ENCODE measurements at regions not wholly inside any gene's neighbourhood (a gene's known extent, or its start where the extent isn't known, plus 50 kb on each side); places are given as distances from the start of the nearest gene placed in this dataset.

GRCh38 chr2:189943009-189943408 lies 119.5 kb downstream of the MSTN start (continued):
- TF ChIP-seq, protein P1, sequence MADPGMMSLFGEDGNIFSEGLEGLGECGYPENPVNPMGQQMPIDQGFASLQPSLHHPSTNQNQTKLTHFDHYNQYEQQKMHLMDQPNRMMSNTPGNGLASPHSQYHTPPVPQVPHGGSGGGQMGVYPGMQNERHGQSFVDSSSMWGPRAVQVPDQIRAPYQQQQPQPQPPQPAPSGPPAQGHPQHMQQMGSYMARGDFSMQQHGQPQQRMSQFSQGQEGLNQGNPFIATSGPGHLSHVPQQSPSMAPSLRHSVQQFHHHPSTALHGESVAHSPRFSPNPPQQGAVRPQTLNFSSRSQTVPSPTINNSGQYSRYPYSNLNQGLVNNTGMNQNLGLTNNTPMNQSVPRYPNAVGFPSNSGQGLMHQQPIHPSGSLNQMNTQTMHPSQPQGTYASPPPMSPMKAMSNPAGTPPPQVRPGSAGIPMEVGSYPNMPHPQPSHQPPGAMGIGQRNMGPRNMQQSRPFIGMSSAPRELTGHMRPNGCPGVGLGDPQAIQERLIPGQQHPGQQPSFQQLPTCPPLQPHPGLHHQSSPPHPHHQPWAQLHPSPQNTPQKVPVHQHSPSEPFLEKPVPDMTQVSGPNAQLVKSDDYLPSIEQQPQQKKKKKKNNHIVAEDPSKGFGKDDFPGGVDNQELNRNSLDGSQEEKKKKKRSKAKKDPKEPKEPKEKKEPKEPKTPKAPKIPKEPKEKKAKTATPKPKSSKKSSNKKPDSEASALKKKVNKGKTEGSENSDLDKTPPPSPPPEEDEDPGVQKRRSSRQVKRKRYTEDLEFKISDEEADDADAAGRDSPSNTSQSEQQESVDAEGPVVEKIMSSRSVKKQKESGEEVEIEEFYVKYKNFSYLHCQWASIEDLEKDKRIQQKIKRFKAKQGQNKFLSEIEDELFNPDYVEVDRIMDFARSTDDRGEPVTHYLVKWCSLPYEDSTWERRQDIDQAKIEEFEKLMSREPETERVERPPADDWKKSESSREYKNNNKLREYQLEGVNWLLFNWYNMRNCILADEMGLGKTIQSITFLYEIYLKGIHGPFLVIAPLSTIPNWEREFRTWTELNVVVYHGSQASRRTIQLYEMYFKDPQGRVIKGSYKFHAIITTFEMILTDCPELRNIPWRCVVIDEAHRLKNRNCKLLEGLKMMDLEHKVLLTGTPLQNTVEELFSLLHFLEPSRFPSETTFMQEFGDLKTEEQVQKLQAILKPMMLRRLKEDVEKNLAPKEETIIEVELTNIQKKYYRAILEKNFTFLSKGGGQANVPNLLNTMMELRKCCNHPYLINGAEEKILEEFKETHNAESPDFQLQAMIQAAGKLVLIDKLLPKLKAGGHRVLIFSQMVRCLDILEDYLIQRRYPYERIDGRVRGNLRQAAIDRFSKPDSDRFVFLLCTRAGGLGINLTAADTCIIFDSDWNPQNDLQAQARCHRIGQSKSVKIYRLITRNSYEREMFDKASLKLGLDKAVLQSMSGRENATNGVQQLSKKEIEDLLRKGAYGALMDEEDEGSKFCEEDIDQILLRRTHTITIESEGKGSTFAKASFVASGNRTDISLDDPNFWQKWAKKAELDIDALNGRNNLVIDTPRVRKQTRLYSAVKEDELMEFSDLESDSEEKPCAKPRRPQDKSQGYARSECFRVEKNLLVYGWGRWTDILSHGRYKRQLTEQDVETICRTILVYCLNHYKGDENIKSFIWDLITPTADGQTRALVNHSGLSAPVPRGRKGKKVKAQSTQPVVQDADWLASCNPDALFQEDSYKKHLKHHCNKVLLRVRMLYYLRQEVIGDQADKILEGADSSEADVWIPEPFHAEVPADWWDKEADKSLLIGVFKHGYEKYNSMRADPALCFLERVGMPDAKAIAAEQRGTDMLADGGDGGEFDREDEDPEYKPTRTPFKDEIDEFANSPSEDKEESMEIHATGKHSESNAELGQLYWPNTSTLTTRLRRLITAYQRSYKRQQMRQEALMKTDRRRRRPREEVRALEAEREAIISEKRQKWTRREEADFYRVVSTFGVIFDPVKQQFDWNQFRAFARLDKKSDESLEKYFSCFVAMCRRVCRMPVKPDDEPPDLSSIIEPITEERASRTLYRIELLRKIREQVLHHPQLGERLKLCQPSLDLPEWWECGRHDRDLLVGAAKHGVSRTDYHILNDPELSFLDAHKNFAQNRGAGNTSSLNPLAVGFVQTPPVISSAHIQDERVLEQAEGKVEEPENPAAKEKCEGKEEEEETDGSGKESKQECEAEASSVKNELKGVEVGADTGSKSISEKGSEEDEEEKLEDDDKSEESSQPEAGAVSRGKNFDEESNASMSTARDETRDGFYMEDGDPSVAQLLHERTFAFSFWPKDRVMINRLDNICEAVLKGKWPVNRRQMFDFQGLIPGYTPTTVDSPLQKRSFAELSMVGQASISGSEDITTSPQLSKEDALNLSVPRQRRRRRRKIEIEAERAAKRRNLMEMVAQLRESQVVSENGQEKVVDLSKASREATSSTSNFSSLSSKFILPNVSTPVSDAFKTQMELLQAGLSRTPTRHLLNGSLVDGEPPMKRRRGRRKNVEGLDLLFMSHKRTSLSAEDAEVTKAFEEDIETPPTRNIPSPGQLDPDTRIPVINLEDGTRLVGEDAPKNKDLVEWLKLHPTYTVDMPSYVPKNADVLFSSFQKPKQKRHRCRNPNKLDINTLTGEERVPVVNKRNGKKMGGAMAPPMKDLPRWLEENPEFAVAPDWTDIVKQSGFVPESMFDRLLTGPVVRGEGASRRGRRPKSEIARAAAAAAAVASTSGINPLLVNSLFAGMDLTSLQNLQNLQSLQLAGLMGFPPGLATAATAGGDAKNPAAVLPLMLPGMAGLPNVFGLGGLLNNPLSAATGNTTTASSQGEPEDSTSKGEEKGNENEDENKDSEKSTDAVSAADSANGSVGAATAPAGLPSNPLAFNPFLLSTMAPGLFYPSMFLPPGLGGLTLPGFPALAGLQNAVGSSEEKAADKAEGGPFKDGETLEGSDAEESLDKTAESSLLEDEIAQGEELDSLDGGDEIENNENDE (IDR thresholded peaks at IDR 0.05; ENCODE audit: insufficient replicate concordance, low read length) = no peak
- TF ChIP-seq TEAD4 (IDR thresholded peaks at IDR 0.05; ENCODE audit: low read depth, low read length) (no peak), EGR1 (IDR thresholded peaks at IDR 0.05; ENCODE audit: borderline replicate concordance, low read depth, low read length) (no peak), RAD21 (IDR thresholded peaks at IDR 0.05 in 1 of 2, conservative IDR thresholded peaks at IDR 0.05 in 1 of 2; ENCODE audit: low read depth in 2 of 2, low read length in 2 of 2) (no peak), NANOG (IDR thresholded peaks at IDR 0.05; ENCODE audit: insufficient read depth, low read depth, low read length, poor library complexity, severe bottlenecking) (no peak), PHF8 (conservative IDR thresholded peaks at IDR 0.05; ENCODE audit: low read depth, low read length) (no peak), CHD1 (IDR thresholded peaks at IDR 0.05; ENCODE audit: low read depth, low read length) (no peak)
